ENCODE measurements at regions not wholly inside any gene's neighbourhood (a gene's known extent, or its start where the extent isn't known, plus 50 kb on each side); places are given as distances from the start of the nearest gene placed in this dataset.
"Not testable (repeated sequence)": the region's sequence is repeated elsewhere in the genome, so short reads cannot be mapped to it uniquely, and the experiment has no call there.

DNA sequence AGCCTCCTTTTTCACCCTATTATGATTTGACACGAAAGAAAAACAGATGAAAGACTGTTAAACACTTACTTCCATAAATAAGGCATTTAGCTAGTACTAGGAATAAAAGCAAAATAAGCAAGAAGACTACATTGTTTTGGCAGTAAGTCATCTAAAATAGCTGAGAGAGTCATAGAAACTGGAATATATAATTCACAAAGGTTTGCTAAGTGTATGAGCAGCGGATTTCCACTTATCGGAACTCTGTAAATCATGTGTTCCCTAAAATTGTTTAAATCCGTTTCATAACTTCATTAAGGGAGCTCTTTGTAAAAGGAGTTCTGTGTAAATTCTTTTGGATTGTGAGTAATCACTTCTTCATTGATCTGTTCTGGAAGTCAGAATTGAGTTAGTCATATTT lies 202.5 kb upstream of the CBLB start:
- Mint-ChIP-seq H3K27me3 (ENCODE audit: insufficient read depth, low read depth, poor library complexity) (peaks cover 6% of the 10 kb centered on the region), H3K4me3 (no peak overlapping the region), H3K36me3 (ENCODE audit: low read depth) (peaks cover 18% of the 10 kb centered on the region), H3K9me3 (peaks cover 25% of the 10 kb centered on the region), H3K27ac (no peak overlapping the region), H3K4me1 (no peaks in the 10 kb centered on the region)
- TF ChIP-seq, protein P1, sequence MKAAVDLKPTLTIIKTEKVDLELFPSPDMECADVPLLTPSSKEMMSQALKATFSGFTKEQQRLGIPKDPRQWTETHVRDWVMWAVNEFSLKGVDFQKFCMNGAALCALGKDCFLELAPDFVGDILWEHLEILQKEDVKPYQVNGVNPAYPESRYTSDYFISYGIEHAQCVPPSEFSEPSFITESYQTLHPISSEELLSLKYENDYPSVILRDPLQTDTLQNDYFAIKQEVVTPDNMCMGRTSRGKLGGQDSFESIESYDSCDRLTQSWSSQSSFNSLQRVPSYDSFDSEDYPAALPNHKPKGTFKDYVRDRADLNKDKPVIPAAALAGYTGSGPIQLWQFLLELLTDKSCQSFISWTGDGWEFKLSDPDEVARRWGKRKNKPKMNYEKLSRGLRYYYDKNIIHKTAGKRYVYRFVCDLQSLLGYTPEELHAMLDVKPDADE (IDR thresholded peaks at IDR 0.05), result no peak
- TF ChIP-seq JUNB (IDR thresholded peaks at IDR 0.05; ENCODE audit: unreplicated experiment), result no peak
- TF ChIP-seq, protein P2, sequence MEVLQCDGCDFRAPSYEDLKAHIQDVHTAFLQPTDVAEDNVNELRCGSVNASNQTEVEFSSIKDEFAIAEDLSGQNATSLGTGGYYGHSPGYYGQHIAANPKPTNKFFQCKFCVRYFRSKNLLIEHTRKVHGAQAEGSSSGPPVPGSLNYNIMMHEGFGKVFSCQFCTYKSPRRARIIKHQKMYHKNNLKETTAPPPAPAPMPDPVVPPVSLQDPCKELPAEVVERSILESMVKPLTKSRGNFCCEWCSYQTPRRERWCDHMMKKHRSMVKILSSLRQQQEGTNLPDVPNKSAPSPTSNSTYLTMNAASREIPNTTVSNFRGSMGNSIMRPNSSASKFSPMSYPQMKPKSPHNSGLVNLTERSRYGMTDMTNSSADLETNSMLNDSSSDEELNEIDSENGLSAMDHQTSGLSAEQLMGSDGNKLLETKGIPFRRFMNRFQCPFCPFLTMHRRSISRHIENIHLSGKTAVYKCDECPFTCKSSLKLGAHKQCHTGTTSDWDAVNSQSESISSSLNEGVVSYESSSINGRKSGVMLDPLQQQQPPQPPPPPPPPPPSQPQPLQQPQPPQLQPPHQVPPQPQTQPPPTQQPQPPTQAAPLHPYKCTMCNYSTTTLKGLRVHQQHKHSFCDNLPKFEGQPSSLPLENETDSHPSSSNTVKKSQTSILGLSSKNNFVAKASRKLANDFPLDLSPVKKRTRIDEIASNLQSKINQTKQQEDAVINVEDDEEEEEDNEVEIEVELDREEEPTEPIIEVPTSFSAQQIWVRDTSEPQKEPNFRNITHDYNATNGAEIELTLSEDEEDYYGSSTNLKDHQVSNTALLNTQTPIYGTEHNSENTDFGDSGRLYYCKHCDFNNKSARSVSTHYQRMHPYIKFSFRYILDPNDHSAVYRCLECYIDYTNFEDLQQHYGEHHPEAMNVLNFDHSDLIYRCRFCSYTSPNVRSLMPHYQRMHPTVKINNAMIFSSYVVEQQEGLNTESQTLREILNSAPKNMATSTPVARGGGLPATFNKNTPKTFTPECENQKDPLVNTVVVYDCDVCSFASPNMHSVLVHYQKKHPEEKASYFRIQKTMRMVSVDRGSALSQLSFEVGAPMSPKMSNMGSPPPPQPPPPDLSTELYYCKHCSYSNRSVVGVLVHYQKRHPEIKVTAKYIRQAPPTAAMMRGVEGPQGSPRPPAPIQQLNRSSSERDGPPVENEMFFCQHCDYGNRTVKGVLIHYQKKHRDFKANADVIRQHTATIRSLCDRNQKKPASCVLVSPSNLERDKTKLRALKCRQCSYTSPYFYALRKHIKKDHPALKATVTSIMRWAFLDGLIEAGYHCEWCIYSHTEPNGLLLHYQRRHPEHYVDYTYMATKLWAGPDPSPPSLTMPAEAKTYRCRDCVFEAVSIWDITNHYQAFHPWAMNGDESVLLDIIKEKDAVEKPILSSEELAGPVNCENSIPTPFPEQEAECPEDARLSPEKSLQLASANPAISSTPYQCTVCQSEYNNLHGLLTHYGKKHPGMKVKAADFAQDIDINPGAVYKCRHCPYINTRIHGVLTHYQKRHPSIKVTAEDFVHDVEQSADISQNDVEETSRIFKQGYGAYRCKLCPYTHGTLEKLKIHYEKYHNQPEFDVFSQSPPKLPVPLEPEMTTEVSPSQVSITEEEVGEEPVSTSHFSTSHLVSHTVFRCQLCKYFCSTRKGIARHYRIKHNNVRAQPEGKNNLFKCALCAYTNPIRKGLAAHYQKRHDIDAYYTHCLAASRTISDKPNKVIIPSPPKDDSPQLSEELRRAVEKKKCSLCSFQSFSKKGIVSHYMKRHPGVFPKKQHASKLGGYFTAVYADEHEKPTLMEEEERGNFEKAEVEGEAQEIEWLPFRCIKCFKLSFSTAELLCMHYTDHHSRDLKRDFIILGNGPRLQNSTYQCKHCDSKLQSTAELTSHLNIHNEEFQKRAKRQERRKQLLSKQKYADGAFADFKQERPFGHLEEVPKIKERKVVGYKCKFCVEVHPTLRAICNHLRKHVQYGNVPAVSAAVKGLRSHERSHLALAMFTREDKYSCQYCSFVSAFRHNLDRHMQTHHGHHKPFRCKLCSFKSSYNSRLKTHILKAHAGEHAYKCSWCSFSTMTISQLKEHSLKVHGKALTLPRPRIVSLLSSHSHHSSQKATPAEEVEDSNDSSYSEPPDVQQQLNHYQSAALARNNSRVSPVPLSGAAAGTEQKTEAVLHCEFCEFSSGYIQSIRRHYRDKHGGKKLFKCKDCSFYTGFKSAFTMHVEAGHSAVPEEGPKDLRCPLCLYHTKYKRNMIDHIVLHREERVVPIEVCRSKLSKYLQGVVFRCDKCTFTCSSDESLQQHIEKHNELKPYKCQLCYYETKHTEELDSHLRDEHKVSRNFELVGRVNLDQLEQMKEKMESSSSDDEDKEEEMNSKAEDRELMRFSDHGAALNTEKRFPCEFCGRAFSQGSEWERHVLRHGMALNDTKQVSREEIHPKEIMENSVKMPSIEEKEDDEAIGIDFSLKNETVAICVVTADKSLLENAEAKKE (CRISPR knock-in tag; IDR thresholded peaks at IDR 0.05), result no peak
- Histone ChIP-seq H3K4me3 (no peak overlapping the region), H3K9me2 (ENCODE audit: insufficient read depth) (no peaks in the 10 kb centered on the region), H3F3A (replicated peaks; ENCODE audit: low read depth) (no peaks in the 10 kb centered on the region), H3K4me2 (no peak overlapping the region), H3K27ac (ENCODE audit: low read depth) (no peak overlapping the region), H2AFZ (no peak overlapping the region), H3K79me2 (replicated peaks; ENCODE audit: insufficient read depth) (no peaks in the 10 kb centered on the region), H3K36me3 (ENCODE audit: insufficient read depth) (no peaks in the 10 kb centered on the region), H4K20me1 (replicated peaks; ENCODE audit: insufficient read depth) (no peaks in the 10 kb centered on the region), H3K27me3 (ENCODE audit: insufficient read depth) (no peaks in the 10 kb centered on the region), H3K4me1 (ENCODE audit: insufficient read depth) (no peaks in the 10 kb centered on the region)
- ATAC-seq, result no peak
- DNase-seq (ENCODE audit: low spot score), result no peak

DNA sequence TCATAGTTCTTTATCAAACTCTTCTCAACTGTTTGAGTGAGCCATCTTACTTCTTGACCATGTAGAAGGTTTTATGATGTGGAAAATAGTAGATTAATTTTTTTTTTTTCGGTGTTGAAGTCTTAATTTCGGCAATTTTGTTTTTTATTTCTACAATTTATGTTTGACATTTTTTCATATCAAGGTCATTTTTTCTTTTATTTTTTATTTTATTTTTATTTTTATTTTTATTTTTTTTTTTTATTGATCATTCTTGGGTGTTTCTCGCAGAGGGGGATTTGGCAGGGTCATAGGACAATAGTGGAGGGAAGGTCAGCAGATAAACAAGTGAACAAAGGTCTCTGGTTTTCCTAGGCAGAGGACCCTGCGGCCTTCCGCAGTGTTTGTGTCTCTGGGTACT lies 203.8 kb upstream of the CBLB start:
- not testable (repeated sequence) for H3K9me2 ChIP-seq (ENCODE audit: insufficient read depth); H3K4me1 Mint-ChIP-seq; H3K27ac Mint-ChIP-seq; H3K36me3 ChIP-seq (ENCODE audit: insufficient read depth); ATAC-seq; H3F3A ChIP-seq (replicated peaks; ENCODE audit: low read depth); H2AFZ ChIP-seq; H3K27me3 ChIP-seq (ENCODE audit: insufficient read depth); DNase-seq (ENCODE audit: low spot score); H3K4me2 ChIP-seq; H3K4me1 ChIP-seq (ENCODE audit: insufficient read depth); H3K27me3 Mint-ChIP-seq (ENCODE audit: insufficient read depth, low read depth, poor library complexity); H4K20me1 ChIP-seq (replicated peaks; ENCODE audit: insufficient read depth); H3K4me3 Mint-ChIP-seq; H3K4me3 ChIP-seq; H3K79me2 ChIP-seq (replicated peaks; ENCODE audit: insufficient read depth); H3K27ac ChIP-seq (ENCODE audit: low read depth)
- Mint-ChIP-seq H3K36me3 (ENCODE audit: low read depth) (peaks cover 24% of the 10 kb centered on the region), H3K9me3 (peaks cover 30% of the 10 kb centered on the region)

DNA sequence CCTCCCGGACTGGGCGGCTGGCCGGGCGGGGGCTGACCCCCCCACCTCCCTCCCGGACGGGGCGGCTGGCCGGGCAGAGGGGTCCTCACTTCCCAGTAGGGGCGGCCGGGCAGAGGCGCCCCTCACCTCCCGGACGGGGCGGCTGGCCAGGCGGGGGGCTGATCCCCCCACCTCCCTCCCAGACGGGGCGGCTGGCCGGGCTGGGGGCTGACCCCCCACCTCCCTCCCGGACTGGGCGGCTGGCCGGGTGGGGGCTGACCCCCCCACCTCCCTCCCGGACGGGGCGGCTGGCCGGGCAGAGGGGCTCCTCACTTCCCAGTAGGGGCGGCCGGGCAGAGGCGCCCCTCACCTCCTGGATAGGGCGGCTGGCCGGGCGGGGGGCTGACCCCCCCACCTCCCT lies 205.0 kb upstream of the CBLB start:
- not testable (repeated sequence) for H3K27me3 Mint-ChIP-seq (ENCODE audit: insufficient read depth, low read depth, poor library complexity); H3K9me2 ChIP-seq (ENCODE audit: insufficient read depth); H3K79me2 ChIP-seq (replicated peaks; ENCODE audit: insufficient read depth); H3K27ac Mint-ChIP-seq; H3F3A ChIP-seq (replicated peaks; ENCODE audit: low read depth); H3K27ac ChIP-seq (ENCODE audit: low read depth); H3K36me3 ChIP-seq (ENCODE audit: insufficient read depth); H3K4me3 Mint-ChIP-seq; H3K4me2 ChIP-seq; H3K4me1 Mint-ChIP-seq; H3K4me3 ChIP-seq; ATAC-seq; H3K27me3 ChIP-seq (ENCODE audit: insufficient read depth); H2AFZ ChIP-seq; H3K4me1 ChIP-seq (ENCODE audit: insufficient read depth); DNase-seq (ENCODE audit: low spot score); H4K20me1 ChIP-seq (replicated peaks; ENCODE audit: insufficient read depth)
- Mint-ChIP-seq H3K9me3 (peaks cover 30% of the 10 kb centered on the region), H3K36me3 (ENCODE audit: low read depth) (peaks cover 24% of the 10 kb centered on the region)

DNA sequence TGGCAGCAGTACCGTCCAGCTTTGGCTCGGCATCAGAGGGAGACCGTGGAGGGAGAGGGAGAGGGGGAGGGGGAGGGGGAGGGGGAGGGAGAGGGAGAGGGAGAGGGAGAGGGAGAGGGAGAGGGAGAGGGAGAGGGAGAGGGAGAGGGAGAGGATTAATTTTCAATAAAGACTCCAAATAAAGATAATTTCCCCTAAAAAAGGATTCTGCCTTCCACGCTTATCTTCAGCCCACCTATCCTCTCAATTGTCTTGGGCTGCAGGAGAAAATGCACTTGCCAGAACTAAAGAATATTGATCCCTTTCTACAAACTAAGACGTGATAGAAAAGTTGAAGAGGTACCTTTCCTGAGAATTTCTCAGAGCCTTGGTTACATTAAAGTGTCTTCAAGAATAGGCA lies 206.9 kb upstream of the CBLB start:
- not testable (repeated sequence) for H3K27me3 ChIP-seq (ENCODE audit: insufficient read depth); H3K4me3 ChIP-seq; H3K4me2 ChIP-seq; H3K4me1 Mint-ChIP-seq; H3K9me2 ChIP-seq (ENCODE audit: insufficient read depth); H4K20me1 ChIP-seq (replicated peaks; ENCODE audit: insufficient read depth); H3K27ac Mint-ChIP-seq; DNase-seq (ENCODE audit: low spot score); ATAC-seq; H3K4me3 Mint-ChIP-seq; H3K4me1 ChIP-seq (ENCODE audit: insufficient read depth); H3K27ac ChIP-seq (ENCODE audit: low read depth); H3K36me3 ChIP-seq (ENCODE audit: insufficient read depth); H3F3A ChIP-seq (replicated peaks; ENCODE audit: low read depth); H3K27me3 Mint-ChIP-seq (ENCODE audit: insufficient read depth, low read depth, poor library complexity); H2AFZ ChIP-seq; H3K79me2 ChIP-seq (replicated peaks; ENCODE audit: insufficient read depth)
- Mint-ChIP-seq H3K9me3 (peaks cover 30% of the 10 kb centered on the region), H3K36me3 (ENCODE audit: low read depth) (peaks cover 24% of the 10 kb centered on the region)

All from GM23338 (cell line).